Right lobe of liver (tissue), 4 donors: ENCODE measurements at regions not wholly inside any gene's neighbourhood (a gene's known extent, or its start where the extent isn't known, plus 50 kb on each side); places are given as distances from the start of the nearest gene placed in this dataset.

Experiments used
- CTCF ChIP-seq, 4 donors: fragments of 200-600 bp in 3 of 4; fragments of 450-650 bp in 1 of 4; IDR thresholded peaks; one replicate each; pipeline versions ENCODE4 v1.5.1 to v1.8.0; 2016 to 2022; ENCODE audit warnings: antibody characterized with exemption in 4 of 4, mild to moderate bottlenecking in 2 of 4
- POLR2A ChIP-seq: fragments of 450-650 bp; IDR thresholded peaks from one replicate; pipeline ENCODE4 v1.6.1; 2017; ENCODE audit warnings: antibody characterized with exemption, mild to moderate bottlenecking
- donor health status: DM: no; HTN: no; CAD: no.
- donor health status: DM: no; HTN: no; CAD: no.
- donor health status: DM: no; HTN: yes; CAD: no.

- no peak for TF ChIP-seq POLR2A
- no peak for TF ChIP-seq CTCF (IDR thresholded peaks at IDR 0.05)
These were observed 258.6 kb upstream of the AGTR2 start for GRCh38 chrX:115911967-115912366.
